NCI-H2227 (cell line): ENCODE measurements at regions not wholly inside any gene's neighbourhood (a gene's known extent, or its start where the extent isn't known, plus 50 kb on each side); places are given as distances from the start of the nearest gene placed in this dataset.

Source experiments
- DNase-seq: peaks from one replicate; lab custom pipeline; 2025; ENCODE audit not compliant: unreplicated experiment; lab: John Stamatoyannopoulos, UW

GRCh38 chr13:108006619-108007018 is 208.7 kb downstream of the LIG4 start:
- no peak for DNase-seq

- no peak for DNase-seq
Measured at GRCh38 chr13:108005231-108005630, 210.1 kb downstream of the LIG4 start.

- DNase-seq, result no peak
Measured at GRCh38 chr13:108003626-108004025, 211.7 kb downstream of the LIG4 start.

- DNase-seq, result no peak
Measured at GRCh38 chr13:108000998-108001397, 214.3 kb downstream of the LIG4 start.

GRCh38 chr13:107999751-108000150 is 215.6 kb downstream of the LIG4 start:
- DNase-seq, result no peak

- no peak for DNase-seq
Measured at GRCh38 chr13:107994137-107994536, 221.2 kb downstream of the LIG4 start.

- no peak for DNase-seq
Measured at GRCh38 chr13:107993239-107993949, 221.9 kb downstream of the LIG4 start.

GRCh38 chr13:107992542-107992941 is 222.8 kb downstream of the LIG4 start:
- no peak for DNase-seq

- no peak for DNase-seq
Measured at GRCh38 chr13:107977071-107977574, 238.2 kb downstream of the LIG4 start.

- no peak for DNase-seq
Measured at GRCh38 chr13:107976628-107977027, 238.7 kb downstream of the LIG4 start.

GRCh38 chr13:107974409-107974808 is 240.9 kb downstream of the LIG4 start:
- DNase-seq, result no peak

- no peak for DNase-seq
Measured at GRCh38 chr13:107969546-107969945, 245.8 kb downstream of the LIG4 start.

GRCh38 chr13:107968470-107968869 is 246.9 kb downstream of the LIG4 start:
- no peak for DNase-seq

- DNase-seq, result no peak
Measured at GRCh38 chr13:107964395-107964794, 250.9 kb downstream of the LIG4 start.

- no peak for DNase-seq
Measured at GRCh38 chr13:107961849-107962608, 253.3 kb downstream of the LIG4 start.

- DNase-seq, result no peak
Measured at GRCh38 chr13:107960301-107960700, 255.0 kb downstream of the LIG4 start.

GRCh38 chr13:107956889-107957288 is 258.4 kb downstream of the LIG4 start:
- no peak for DNase-seq

GRCh38 chr13:107942030-107942617 is 273.2 kb downstream of the LIG4 start:
- no peak for DNase-seq

GRCh38 chr13:107941345-107942029 is 273.8 kb downstream of the LIG4 start:
- DNase-seq, result no peak

GRCh38 chr13:107937848-107938247 is 277.5 kb downstream of the LIG4 start:
- DNase-seq, result no peak

GRCh38 chr13:107931056-107931455 is 284.3 kb downstream of the LIG4 start:
- DNase-seq, result no peak
